ENCODE measurements at regions not wholly inside any gene's neighbourhood (a gene's known extent, or its start where the extent isn't known, plus 50 kb on each side); places are given as distances from the start of the nearest gene placed in this dataset.

GRCh38 chr12:118467641-118468305 lies 91.4 kb downstream of the SUDS3 start:
- H3K4me3 ChIP-seq (ENCODE audit: low read depth in 1 of 2, low read length in 2 of 2), result no peak overlapping the region
- no peaks in the 10 kb centered on the region for H3K4me1 ChIP-seq (ENCODE audit: insufficient read depth, low read length)
- no peak overlapping the region for H3K27ac ChIP-seq (ENCODE audit: low read length)
- no peak for ATAC-seq (ENCODE audit: insufficient read depth, low read depth)
- no peak overlapping the region for H3K9ac ChIP-seq (ENCODE audit: low read depth, low read length)
- no peaks in the 10 kb centered on the region for H3K79me2 ChIP-seq (ENCODE audit: insufficient read depth, low read length)
- no peaks in the 10 kb centered on the region for H3K9me3 ChIP-seq (ENCODE audit: insufficient read depth, low read length, severe bottlenecking)
- no peaks in the 10 kb centered on the region for H4K20me1 ChIP-seq (ENCODE audit: insufficient read depth, low read length)
- no peaks in the 10 kb centered on the region for H3K27me3 ChIP-seq (ENCODE audit: insufficient read depth, low read length, poor library complexity)
- H2AFZ ChIP-seq (ENCODE audit: low read depth, low read length), result no peak overlapping the region
- DNase-seq, result no peak
- no peak overlapping the region for H3K4me2 ChIP-seq (ENCODE audit: insufficient read depth, low read length)
- no peaks in the 10 kb centered on the region for H3K36me3 ChIP-seq (ENCODE audit: insufficient read depth, low read length)
- TF ChIP-seq EZH2 (IDR thresholded peaks at IDR 0.05; ENCODE audit: borderline replicate concordance, low read depth, low read length, severe bottlenecking) (no peak), CTCF (IDR thresholded peaks at IDR 0.05; ENCODE audit: borderline replicate concordance, extremely low read depth, low read length, poor library complexity, severe bottlenecking) (no peak)

DNA sequence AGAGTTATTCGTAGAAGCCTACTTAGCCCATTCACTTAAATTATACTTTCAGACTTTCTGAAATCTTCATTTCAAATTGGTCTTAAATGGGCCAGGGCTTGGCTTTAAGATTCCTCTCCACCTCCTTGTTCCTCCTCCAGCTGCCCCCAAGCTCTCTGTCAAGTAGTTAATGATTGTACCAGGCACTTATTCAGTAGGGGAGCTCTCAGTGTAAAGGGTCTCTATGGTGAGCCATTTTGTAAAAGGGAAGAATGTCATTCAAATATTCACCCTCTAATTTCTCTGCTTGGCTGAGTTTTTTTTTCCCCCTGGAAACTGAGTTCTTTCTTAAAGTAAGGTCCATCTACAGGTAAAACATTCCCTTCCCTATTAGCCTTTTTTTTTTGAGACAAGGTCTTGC lies 96.6 kb downstream of the SUDS3 start:
- ATAC-seq (ENCODE audit: insufficient read depth, low read depth), result no peak

DNA sequence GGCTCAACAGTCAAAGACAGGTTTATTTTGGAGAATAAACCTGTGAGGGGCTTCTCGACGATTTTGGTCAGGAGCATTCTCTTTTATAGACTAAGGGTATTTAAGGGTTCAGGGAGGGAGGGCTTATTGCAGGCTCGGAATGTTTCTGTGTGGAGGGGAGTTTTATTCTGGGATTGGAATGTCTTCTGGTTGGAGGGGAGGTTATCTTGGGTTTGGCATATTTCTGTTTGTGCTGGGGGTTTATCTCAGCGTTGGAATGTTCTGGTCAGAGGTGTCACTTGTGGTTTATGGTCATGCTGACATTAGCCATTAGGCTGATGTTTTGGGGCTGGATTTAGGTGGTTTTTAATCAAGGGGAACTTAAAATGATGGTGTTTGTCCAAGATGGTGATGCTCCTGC lies 103.9 kb downstream of the SUDS3 start:
- DNase-seq (no peak), ATAC-seq (ENCODE audit: insufficient read depth, low read depth) (no peak)
- Histone ChIP-seq H4K20me1 (ENCODE audit: insufficient read depth, low read length) (no peaks in the 10 kb centered on the region), H3K4me3 (ENCODE audit: low read depth in 1 of 2, low read length in 2 of 2) (no peak overlapping the region), H3K27ac (ENCODE audit: low read length) (no peak overlapping the region), H3K79me2 (ENCODE audit: insufficient read depth, low read length) (no peaks in the 10 kb centered on the region), H3K4me2 (ENCODE audit: insufficient read depth, low read length) (no peak overlapping the region), H3K36me3 (ENCODE audit: insufficient read depth, low read length) (no peaks in the 10 kb centered on the region), H3K9me3 (ENCODE audit: insufficient read depth, low read length, severe bottlenecking) (no peaks in the 10 kb centered on the region), H2AFZ (ENCODE audit: low read depth, low read length) (no peak overlapping the region), H3K9ac (ENCODE audit: low read depth, low read length) (no peak overlapping the region), H3K27me3 (ENCODE audit: insufficient read depth, low read length, poor library complexity) (no peaks in the 10 kb centered on the region), H3K4me1 (ENCODE audit: insufficient read depth, low read length) (no peaks in the 10 kb centered on the region)
- no peak for TF ChIP-seq CTCF (IDR thresholded peaks at IDR 0.05; ENCODE audit: borderline replicate concordance, extremely low read depth, low read length, poor library complexity, severe bottlenecking)
- no peak for TF ChIP-seq EZH2 (IDR thresholded peaks at IDR 0.05; ENCODE audit: borderline replicate concordance, low read depth, low read length, severe bottlenecking)

More for the DNA sequence above, 96.6 kb downstream of the SUDS3 start:
- H3K4me3 ChIP-seq (ENCODE audit: low read depth in 1 of 2, low read length in 2 of 2), result no peak overlapping the region
- H4K20me1 ChIP-seq (ENCODE audit: insufficient read depth, low read length), result no peaks in the 10 kb centered on the region
- no peak overlapping the region for H3K4me2 ChIP-seq (ENCODE audit: insufficient read depth, low read length)
- H3K36me3 ChIP-seq (ENCODE audit: insufficient read depth, low read length), result no peaks in the 10 kb centered on the region
- no peaks in the 10 kb centered on the region for H3K9me3 ChIP-seq (ENCODE audit: insufficient read depth, low read length, severe bottlenecking)
- DNase-seq, result no peak
- H3K27ac ChIP-seq (ENCODE audit: low read length), result no peak overlapping the region
- H3K4me1 ChIP-seq (ENCODE audit: insufficient read depth, low read length), result no peaks in the 10 kb centered on the region
- no peak overlapping the region for H3K9ac ChIP-seq (ENCODE audit: low read depth, low read length)
- no peaks in the 10 kb centered on the region for H3K79me2 ChIP-seq (ENCODE audit: insufficient read depth, low read length)
- no peak for TF ChIP-seq EZH2 (IDR thresholded peaks at IDR 0.05; ENCODE audit: borderline replicate concordance, low read depth, low read length, severe bottlenecking)
- TF ChIP-seq CTCF (IDR thresholded peaks at IDR 0.05; ENCODE audit: borderline replicate concordance, extremely low read depth, low read length, poor library complexity, severe bottlenecking), result no peak
- H3K27me3 ChIP-seq (ENCODE audit: insufficient read depth, low read length, poor library complexity), result no peaks in the 10 kb centered on the region
- no peak overlapping the region for H2AFZ ChIP-seq (ENCODE audit: low read depth, low read length)
